ENCODE measurements at regions not wholly inside any gene's neighbourhood (a gene's known extent, or its start where the extent isn't known, plus 50 kb on each side); places are given as distances from the start of the nearest gene placed in this dataset.

GRCh38 chr1:195999022-195999421 lies 609.2 kb downstream of the KCNT2 start:
- in situ Hi-C loops (cut with MboI) = no loop called here
- H3K27ac ChIP-seq (ENCODE audit: extremely low read depth, low read depth, low read length) = no peak overlapping the region
- no peak overlapping the region for H3K4me3 ChIP-seq
- ATAC-seq (no peak; the same call in 2 of the 3 replicates), DNase-seq (ENCODE audit: extremely low read depth in 1 of 4, low spot score in 3 of 4) (peak in 1 of 4 experiments; percentile 20), FAIRE-seq (no peak)
- BruUV-seq (replicated peaks) = no TSS peak
- intact Hi-C loops (cut with micrococcal nuclease) = no loop called here
- H3K9me3 ChIP-seq (replicated peaks; ENCODE audit: control insufficient read depth, insufficient read depth, low read depth, low read length) = no peaks in the 10 kb centered on the region
- no peaks in the 10 kb centered on the region for H3K79me2 ChIP-seq (ENCODE audit: control insufficient read depth, insufficient read depth, low read length)
- no peaks in the 10 kb centered on the region for H3K27me3 ChIP-seq (ENCODE audit: control insufficient read depth in 2 of 2, insufficient read depth in 2 of 2, low read length in 2 of 2)
- POLR2A ChIA-PET = interaction anchor here (1.7 kb wide), 1 partner anchor 16 kb away, joined by 4 read pairs; no protein-coding TSS in a partner anchor
- no peak overlapping the region for H3K4me2 ChIP-seq (ENCODE audit: insufficient read depth, low read length)
- no peak overlapping the region for H3K9ac ChIP-seq (ENCODE audit: insufficient read depth in 1 of 2, low read depth in 2 of 2, low read length in 2 of 2)
- no peaks in the 10 kb centered on the region for H4K20me1 ChIP-seq (replicated peaks; ENCODE audit: control insufficient read depth, insufficient read depth, low read length)
- CTCF ChIA-PET (ENCODE audit: low intra/inter-chr PET ratio) = no interaction called here
- no peaks in the 10 kb centered on the region for H3K36me3 ChIP-seq (ENCODE audit: control insufficient read depth, insufficient read depth, low read length)
- 10% methylated on average over 2 of the region's 2 CpGs for WGBS (ENCODE audit: insufficient coverage, low coverage, missing lambda C conversion rate)
- H3K4me1 ChIP-seq (replicated peaks in 1 of 2; ENCODE audit: control insufficient read depth in 2 of 2, insufficient read depth in 2 of 2, low read length in 2 of 2) = no peaks in the 10 kb centered on the region
- peak overlapping the region; percentile 15; the same call in 1 of the 2 replicates for H2AFZ ChIP-seq (ENCODE audit: low read depth, low read length)
- H3K9me1 ChIP-seq (ENCODE audit: control insufficient read depth, insufficient read depth, low read length) = no peaks in the 10 kb centered on the region
- no peak for TF ChIP-seq MLX (CRISPR knock-in tag; conservative IDR thresholded peaks at IDR 0.05)
- no peak for TF ChIP-seq MBD1 (CRISPR knock-in tag; IDR thresholded peaks at IDR 0.05)
- peak; percentile 33; the same call in 1 of the 2 replicates for TF ChIP-seq NFE2L1 (tag; IDR thresholded peaks at IDR 0.05; ENCODE audit: borderline replicate concordance, low read depth)
- TF ChIP-seq ZBTB9 (CRISPR knock-in tag; IDR thresholded peaks at IDR 0.05) = no peak
- peak; percentile 46 for TF ChIP-seq NFE2 (IDR thresholded peaks at IDR 0.05; ENCODE audit: low read depth)
- no peak for TF ChIP-seq CSDE1 (IDR thresholded peaks at IDR 0.05)
- peak; percentile 73 for TF ChIP-seq MAFG (tag; conservative IDR thresholded peaks at IDR 0.05)
- TF ChIP-seq ZNF12 (CRISPR knock-in tag; IDR thresholded peaks at IDR 0.05) = no peak
- TF ChIP-seq ELF2 (CRISPR knock-in tag; IDR thresholded peaks at IDR 0.05) = no peak
- no peak for TF ChIP-seq ZZZ3 (IDR thresholded peaks at IDR 0.05)
- no peak for TF ChIP-seq SMARCA4 (IDR thresholded peaks at IDR 0.05)
- no peak for TF ChIP-seq CLOCK (CRISPR knock-in tag; IDR thresholded peaks at IDR 0.05; ENCODE audit: borderline replicate concordance)
- TF ChIP-seq FOXK1 (CRISPR knock-in tag; IDR thresholded peaks at IDR 0.05; ENCODE audit: borderline replicate concordance) = no peak
- no peak for TF ChIP-seq FOXJ3 (CRISPR knock-in tag; IDR thresholded peaks at IDR 0.05)
- no peak for TF ChIP-seq POLR3A (IDR thresholded peaks at IDR 0.05; ENCODE audit: borderline replicate concordance, extremely low read depth, insufficient read depth, insufficient read length)
- peak; percentile 34; the same call in 1 of the 2 replicates for TF ChIP-seq ZNF316 (IDR thresholded peaks at IDR 0.05)
- TF ChIP-seq PKNOX1 (IDR thresholded peaks at IDR 0.05) = peak; percentile 15; the same call in 1 of the 2 replicates

Data from K562 (cell line).